OCI-LY1 (cell line): ENCODE measurements at regions not wholly inside any gene's neighbourhood (a gene's known extent, or its start where the extent isn't known, plus 50 kb on each side); places are given as distances from the start of the nearest gene placed in this dataset.

Experiments used
- H2AFZ ChIP-seq: fragments of 200-600 bp; sonication (generic), shearing (Covaris generic); 2 replicates; pipeline ENCODE4 v1.6.0; 2014; ENCODE audit warnings: antibody characterized with exemption, mild to moderate bottlenecking, low read length
- H3F3A ChIP-seq: fragments of 200-600 bp; sonication (generic), shearing (Covaris generic); 2 replicates; pipeline ENCODE4 v1.6.0; 2014; ENCODE audit warnings: mild to moderate bottlenecking, antibody characterized with exemption, low read length, moderate library complexity; ENCODE audit not compliant: insufficient read depth
- H3K27ac ChIP-seq: fragments of 200-600 bp; sonication (generic); 2 replicates; pipeline ENCODE4 v1.5.1; 2014; ENCODE audit warnings: low read length, mixed run types, mild to moderate bottlenecking, low read depth; ENCODE audit not compliant: poor library complexity, severe bottlenecking
- H3K27me3 ChIP-seq: fragments of 200-600 bp; sonication (generic); 2 replicates; pipeline ENCODE4 v1.6.0; 2014; ENCODE audit warnings: antibody characterized with exemption, mild to moderate bottlenecking, low read length, moderate library complexity; ENCODE audit not compliant: insufficient read depth
- H3K36me3 ChIP-seq: fragments of 200-600 bp; sonication (generic); 2 replicates; pipeline ENCODE4 v1.6.1; 2014; ENCODE audit warnings: mild to moderate bottlenecking, antibody characterized with exemption, low read length, moderate library complexity, mixed read lengths; ENCODE audit not compliant: insufficient read depth
- H3K4me1 ChIP-seq: fragments of 200-600 bp; sonication (generic); 2 replicates; pipeline ENCODE4 v1.5.1; 2014; ENCODE audit warnings: mild to moderate bottlenecking, low read length, moderate library complexity; ENCODE audit not compliant: insufficient read depth, severe bottlenecking
- H3K4me2 ChIP-seq: fragments of 200-600 bp; sonication (generic), shearing (Covaris generic); 2 replicates; pipeline ENCODE4 v1.6.1; 2014; ENCODE audit warnings: low read length
- H3K4me3 ChIP-seq: fragments of 200-600 bp; sonication (generic); 2 replicates; pipeline ENCODE4 v1.5.1; 2014; ENCODE audit warnings: low read length, low read depth, mild to moderate bottlenecking, mixed read lengths; ENCODE audit not compliant: poor library complexity, severe bottlenecking
- H3K79me2 ChIP-seq: fragments of 200-600 bp; shearing (Covaris generic); 2 replicates; pipeline ENCODE4 v1.6.1; 2016; ENCODE audit warnings: mixed run types, low read length, mixed read lengths; ENCODE audit not compliant: insufficient read depth
- H3K9ac ChIP-seq: fragments of 200-600 bp; sonication (generic), shearing (Covaris generic); 2 replicates; pipeline ENCODE4 v1.6.1; 2014; ENCODE audit warnings: mild to moderate bottlenecking, low read length, mixed read lengths
- H3K9me2 ChIP-seq: fragments of 200-600 bp; sonication (generic), shearing (Covaris generic); 2 replicates; pipeline ENCODE4 v1.6.1; 2014; ENCODE audit warnings: low read depth, mild to moderate bottlenecking, low read length, mixed read lengths
- H3K9me3 ChIP-seq: fragments of 200-600 bp; shearing (Covaris generic); 2 replicates; pipeline ENCODE4 v1.6.1; 2014; ENCODE audit warnings: low read length, mixed read lengths
- H4K20me1 ChIP-seq: fragments of 200-600 bp; sonication (generic), shearing (Covaris generic); 2 replicates; pipeline ENCODE4 v1.6.0; 2016; ENCODE audit warnings: mild to moderate bottlenecking, low read length; ENCODE audit not compliant: insufficient read depth
- CTCF ChIP-seq: fragments of 200-600 bp; sonication (generic), shearing (Covaris generic); IDR thresholded peaks from 2 replicates; pipeline ENCODE4 v1.5.1; 2017; ENCODE audit warnings: mild to moderate bottlenecking, antibody characterized with exemption, low read length, moderate library complexity, mixed read lengths
- EZH2 ChIP-seq: fragments of 200-600 bp; sonication (generic), shearing (Covaris generic); IDR thresholded peaks from 2 replicates; pipeline ENCODE4 v1.8.0; 2017; ENCODE audit warnings: borderline replicate concordance, mixed run types, mild to moderate bottlenecking, antibody characterized with exemption, low read length, moderate library complexity, mixed read lengths

GRCh38 chr21:39108291-39109162, 74.7 kb downstream of the PSMG1 start:
- Histone ChIP-seq H3F3A (no peaks in the 10 kb centered on the region), H3K9ac (no peak overlapping the region), H3K9me3 (no peaks in the 10 kb centered on the region), H3K27me3 (peaks cover 6% of the 10 kb centered on the region; the same call in 1 of the 2 replicates), H3K36me3 (no peaks in the 10 kb centered on the region), H3K4me1 (no peaks in the 10 kb centered on the region), H3K4me3 (no peak overlapping the region), H3K9me2 (no peaks in the 10 kb centered on the region), H3K4me2 (no peak overlapping the region), H3K27ac (no peak overlapping the region), H2AFZ (no peak overlapping the region), H3K79me2 (no peaks in the 10 kb centered on the region), H4K20me1 (no peaks in the 10 kb centered on the region)
- TF ChIP-seq CTCF: no peak
- no peak for TF ChIP-seq EZH2

GRCh38 chr21:39107739-39108138, 75.5 kb downstream of the PSMG1 start:
- H3K79me2 ChIP-seq: no peaks in the 10 kb centered on the region
- H3K9ac ChIP-seq: no peak overlapping the region
- no peak overlapping the region for H3K4me2 ChIP-seq
- H4K20me1 ChIP-seq: no peaks in the 10 kb centered on the region
- H3F3A ChIP-seq: no peaks in the 10 kb centered on the region
- H3K4me1 ChIP-seq: no peaks in the 10 kb centered on the region
- no peaks in the 10 kb centered on the region for H3K9me3 ChIP-seq
- peaks cover 6% of the 10 kb centered on the region; the same call in 1 of the 2 replicates for H3K27me3 ChIP-seq
- TF ChIP-seq EZH2 (no peak), CTCF (no peak)
- H3K27ac ChIP-seq: no peak overlapping the region
- no peak overlapping the region for H2AFZ ChIP-seq
- no peaks in the 10 kb centered on the region for H3K9me2 ChIP-seq
- no peak overlapping the region for H3K4me3 ChIP-seq
- no peaks in the 10 kb centered on the region for H3K36me3 ChIP-seq

DNA sequence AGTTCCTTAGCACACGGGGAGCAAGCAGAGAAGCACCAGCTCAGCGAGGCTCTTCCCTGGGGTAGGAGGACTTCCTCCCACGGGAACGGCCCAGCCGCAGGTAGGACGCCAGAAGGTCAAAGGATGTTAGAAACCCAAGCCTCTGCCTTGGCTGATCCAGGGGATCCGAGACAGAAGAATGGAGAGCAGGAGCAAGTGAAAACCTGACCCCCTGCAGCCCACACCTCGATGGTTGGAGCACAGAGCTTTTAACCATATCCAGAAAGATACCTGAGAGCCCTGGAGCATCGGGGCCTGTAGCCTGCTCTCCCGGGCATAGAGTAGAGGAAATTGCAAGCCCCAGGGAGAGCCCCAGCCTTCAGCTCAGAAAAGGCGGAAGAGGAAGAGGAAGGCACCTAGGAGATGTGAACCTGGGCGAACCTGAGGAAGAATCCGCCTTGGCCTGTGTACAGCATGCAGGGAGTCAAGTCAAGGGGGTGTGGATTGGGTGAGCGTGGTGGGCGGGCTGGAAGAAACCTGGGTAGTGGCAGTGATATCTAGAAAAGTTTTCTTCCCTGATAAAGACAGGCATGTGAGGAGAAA, 76.3 kb downstream of the PSMG1 start:
- Histone ChIP-seq H4K20me1 (no peaks in the 10 kb centered on the region), H3K27ac (no peak overlapping the region), H3K27me3 (peaks cover 6% of the 10 kb centered on the region; the same call in 1 of the 2 replicates), H3K4me1 (no peaks in the 10 kb centered on the region), H3F3A (no peaks in the 10 kb centered on the region), H3K9me3 (no peaks in the 10 kb centered on the region), H3K4me3 (no peak overlapping the region), H3K36me3 (no peaks in the 10 kb centered on the region), H3K4me2 (no peak overlapping the region), H3K9me2 (no peaks in the 10 kb centered on the region), H3K9ac (no peak overlapping the region), H2AFZ (no peak overlapping the region), H3K79me2 (no peaks in the 10 kb centered on the region)
- TF ChIP-seq EZH2: no peak
- TF ChIP-seq CTCF: no peak
